Gastrocnemius medialis (tissue), 4 donors: ENCODE measurements at regions not wholly inside any gene's neighbourhood (a gene's known extent, or its start where the extent isn't known, plus 50 kb on each side); places are given as distances from the start of the nearest gene placed in this dataset.

Experiments used
- POLR2A ChIP-seq, 2 donors: fragments of 450-650 bp; IDR thresholded peaks; one replicate each; pipeline ENCODE4 v1.6.1; 2017; ENCODE audit warnings: antibody characterized with exemption in 2 of 2, mild to moderate bottlenecking in 2 of 2, moderate library complexity in 2 of 2
- TF ChIP-seq, protein P1 (sequence below), 5 experiments: fragments of 450-650 bp in 3 of 5; fragments of 200-600 bp in 2 of 5; sonication (generic) in 2 of 5; IDR thresholded peaks in 4 of 5; conservative IDR thresholded peaks in 1 of 5; 1 replicate in 4 of 5; 2 replicates in 1 of 5; pipeline ENCODE4 v1.5.1; 2016 to 2019; ENCODE audit warnings: antibody characterized with exemption in 5 of 5, mild to moderate bottlenecking in 3 of 5, moderate library complexity in 3 of 5

DNA sequence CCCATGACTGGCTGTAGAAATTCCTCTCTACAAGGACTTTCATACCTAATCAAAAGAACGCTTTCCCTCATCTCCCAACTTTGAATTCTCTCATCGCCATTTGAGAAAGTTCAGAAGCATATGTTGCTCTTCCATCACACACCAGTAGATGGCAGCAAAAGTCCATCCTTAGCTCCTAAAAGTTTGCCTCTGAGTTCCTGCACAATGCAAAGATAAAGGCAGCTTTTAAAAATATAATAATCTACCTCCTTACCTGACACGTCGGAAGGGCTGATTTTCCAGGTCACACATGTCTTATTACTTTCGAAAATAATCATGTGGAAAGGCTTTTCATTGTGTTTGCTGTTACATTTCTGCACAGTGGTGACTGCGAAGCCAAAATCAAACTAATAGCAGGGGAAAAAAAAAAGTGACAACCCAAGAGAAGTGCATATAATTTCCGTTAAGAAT, 456.7 kb upstream of the SEL1L start:
- TF ChIP-seq, protein P1, sequence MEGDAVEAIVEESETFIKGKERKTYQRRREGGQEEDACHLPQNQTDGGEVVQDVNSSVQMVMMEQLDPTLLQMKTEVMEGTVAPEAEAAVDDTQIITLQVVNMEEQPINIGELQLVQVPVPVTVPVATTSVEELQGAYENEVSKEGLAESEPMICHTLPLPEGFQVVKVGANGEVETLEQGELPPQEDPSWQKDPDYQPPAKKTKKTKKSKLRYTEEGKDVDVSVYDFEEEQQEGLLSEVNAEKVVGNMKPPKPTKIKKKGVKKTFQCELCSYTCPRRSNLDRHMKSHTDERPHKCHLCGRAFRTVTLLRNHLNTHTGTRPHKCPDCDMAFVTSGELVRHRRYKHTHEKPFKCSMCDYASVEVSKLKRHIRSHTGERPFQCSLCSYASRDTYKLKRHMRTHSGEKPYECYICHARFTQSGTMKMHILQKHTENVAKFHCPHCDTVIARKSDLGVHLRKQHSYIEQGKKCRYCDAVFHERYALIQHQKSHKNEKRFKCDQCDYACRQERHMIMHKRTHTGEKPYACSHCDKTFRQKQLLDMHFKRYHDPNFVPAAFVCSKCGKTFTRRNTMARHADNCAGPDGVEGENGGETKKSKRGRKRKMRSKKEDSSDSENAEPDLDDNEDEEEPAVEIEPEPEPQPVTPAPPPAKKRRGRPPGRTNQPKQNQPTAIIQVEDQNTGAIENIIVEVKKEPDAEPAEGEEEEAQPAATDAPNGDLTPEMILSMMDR (IDR thresholded peaks at IDR 0.05 in 4 of 5, conservative IDR thresholded peaks at IDR 0.05 in 1 of 5): peak; percentile 46 to 80 (median 63)
- TF ChIP-seq POLR2A (IDR thresholded peaks at IDR 0.05): no peak
